ENCODE measurements at regions not wholly inside any gene's neighbourhood (a gene's known extent, or its start where the extent isn't known, plus 50 kb on each side); places are given as distances from the start of the nearest gene placed in this dataset.
"Not testable (repeated sequence)": the region's sequence is repeated elsewhere in the genome, so short reads cannot be mapped to it uniquely, and the experiment has no call there.

DNA sequence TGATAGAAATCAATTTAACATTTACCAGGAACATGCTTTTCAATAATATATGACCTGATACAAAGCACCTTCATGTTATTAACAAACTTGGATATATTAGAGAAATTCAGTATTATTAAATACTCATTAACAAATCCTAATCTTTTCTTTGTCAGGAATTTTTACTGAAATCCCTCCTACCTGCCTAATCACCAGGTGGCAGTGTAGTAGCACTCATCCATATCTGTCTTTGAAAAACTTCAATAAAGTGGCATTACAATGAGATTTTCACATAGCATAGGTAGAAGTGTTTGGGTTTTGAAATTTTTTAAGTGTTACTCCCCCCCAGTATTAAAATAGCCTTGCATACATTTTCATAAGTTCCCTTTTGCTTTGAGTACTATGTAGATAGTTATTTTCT lies 1246.6 kb upstream of the LRRN3 start:
- no peak for DNase-seq (ENCODE audit: low spot score in 2 of 2)

DNA sequence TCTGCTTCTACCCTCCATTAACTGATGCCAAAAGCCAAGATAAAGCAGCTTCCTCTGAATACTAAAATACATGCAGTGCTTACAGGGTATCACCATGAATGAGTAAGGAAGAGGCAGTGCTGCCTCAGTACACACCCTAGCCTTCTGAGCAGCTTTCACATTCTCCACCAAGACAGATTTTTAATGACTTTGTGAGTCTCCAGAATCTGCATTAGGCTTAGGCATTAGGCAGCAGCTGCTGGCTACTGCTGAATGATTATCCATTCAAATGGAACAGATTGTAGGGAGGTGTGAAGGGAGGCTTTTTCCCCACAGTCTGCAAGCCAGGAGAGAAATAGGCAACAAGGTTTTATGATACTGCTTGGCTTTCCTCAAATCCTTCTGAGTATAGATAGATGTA lies 1226.7 kb upstream of the LRRN3 start:
- DNase-seq (ENCODE audit: low spot score in 2 of 2) (no peak), FAIRE-seq (no peak)

More for the DNA sequence above, 1246.6 kb upstream of the LRRN3 start:
- FAIRE-seq: no peak

DNA sequence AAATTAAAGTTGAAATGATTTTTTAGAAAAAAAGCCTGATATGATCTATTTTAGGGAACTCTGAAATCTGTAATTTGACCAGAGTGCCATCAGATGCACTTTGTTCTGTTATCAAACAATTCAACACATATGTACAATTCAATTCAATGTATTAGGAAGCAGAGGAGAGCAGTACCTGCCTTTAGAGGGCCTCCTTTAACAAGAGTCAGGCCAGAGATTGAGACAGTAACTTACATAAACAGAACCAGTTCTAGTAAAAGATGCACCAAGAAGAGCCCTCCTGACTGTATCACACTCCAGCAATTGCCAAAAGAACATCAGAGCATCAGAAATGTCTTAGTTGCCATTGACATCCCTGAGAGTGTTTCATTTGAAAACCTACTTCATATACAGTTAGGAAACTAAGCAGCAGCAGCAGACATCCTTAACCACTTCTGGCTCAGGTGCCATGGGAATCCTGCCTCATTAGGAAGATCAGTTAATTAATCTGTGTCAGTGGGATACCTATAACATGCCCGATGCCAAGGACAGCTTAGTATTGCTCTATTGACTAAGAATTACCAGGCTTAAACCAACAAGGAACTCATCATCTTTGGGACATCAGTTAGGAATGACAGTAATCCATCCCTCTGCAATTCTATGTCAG lies 1222.6 kb upstream of the LRRN3 start:
- DNase-seq (ENCODE audit: low spot score in 2 of 2): no peak
- FAIRE-seq: no peak

DNA sequence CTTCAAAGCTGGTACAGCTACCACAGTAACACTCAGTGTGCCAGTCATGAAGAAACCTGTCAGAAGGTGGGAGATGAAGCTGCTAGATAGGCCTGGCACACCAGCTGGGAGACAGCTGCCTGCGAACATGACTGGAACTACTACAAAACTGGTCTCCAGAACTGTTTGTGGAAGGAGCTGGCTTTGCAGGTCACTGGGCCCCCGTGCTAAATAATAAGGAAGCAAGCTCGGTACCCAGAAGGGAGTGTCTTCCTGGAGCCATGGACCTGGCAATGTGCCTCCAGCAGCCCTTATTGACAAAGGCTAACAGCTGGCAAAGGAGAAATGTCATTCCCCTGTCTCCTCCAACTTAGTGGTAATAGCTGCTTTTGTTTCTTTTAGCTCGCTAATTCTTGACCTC lies 1217.6 kb upstream of the LRRN3 start:
- DNase-seq (ENCODE audit: low spot score in 2 of 2): no peak
- FAIRE-seq: no peak

DNA sequence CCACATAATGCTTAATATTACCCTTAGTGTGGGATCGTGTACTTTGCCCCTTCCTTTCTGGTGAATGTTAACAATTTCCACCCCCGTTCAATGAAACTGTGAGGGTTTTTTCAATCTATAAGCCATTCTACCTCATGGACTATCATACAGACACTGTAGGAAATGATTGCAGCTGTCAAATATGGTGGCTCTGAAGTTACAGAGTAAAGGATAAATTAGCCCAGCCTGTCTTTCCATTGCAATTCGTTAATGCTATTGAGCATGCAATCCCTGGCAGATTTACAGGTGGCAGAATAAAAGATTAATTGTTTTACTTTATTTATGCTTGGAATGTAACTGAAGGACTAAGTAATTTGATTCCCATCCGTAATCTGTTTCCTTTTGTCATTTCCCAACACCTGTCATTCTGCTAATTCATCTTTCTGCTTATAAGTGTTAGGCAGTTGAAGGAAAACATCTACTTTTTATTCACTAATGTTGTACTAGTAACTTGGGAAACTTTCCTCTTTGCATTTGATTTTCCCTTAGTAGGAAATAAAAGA lies 1211.6 kb upstream of the LRRN3 start:
- DNase-seq (ENCODE audit: low spot score in 2 of 2): no peak
- FAIRE-seq: no peak

DNA sequence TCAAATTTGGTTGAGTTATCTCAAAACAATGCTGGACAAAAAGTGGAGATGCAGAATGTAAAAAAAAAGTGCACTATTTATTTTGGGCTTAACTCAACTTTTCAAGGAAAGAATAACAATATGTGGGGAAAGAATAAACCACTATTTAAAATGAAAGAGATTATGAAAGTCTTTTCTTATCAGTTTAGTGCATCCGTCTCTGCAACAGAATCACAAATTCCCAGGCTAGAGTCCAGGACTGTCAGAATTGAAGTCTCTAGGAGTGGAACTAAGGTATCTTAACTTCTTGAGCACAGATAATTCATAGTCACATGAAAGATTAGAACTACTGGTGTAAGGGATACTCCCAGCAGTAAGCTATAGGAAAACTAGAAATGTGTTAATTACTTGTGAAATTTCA lies 1200.3 kb upstream of the LRRN3 start:
- FAIRE-seq (no peak), DNase-seq (ENCODE audit: low spot score in 2 of 2) (no peak)

DNA sequence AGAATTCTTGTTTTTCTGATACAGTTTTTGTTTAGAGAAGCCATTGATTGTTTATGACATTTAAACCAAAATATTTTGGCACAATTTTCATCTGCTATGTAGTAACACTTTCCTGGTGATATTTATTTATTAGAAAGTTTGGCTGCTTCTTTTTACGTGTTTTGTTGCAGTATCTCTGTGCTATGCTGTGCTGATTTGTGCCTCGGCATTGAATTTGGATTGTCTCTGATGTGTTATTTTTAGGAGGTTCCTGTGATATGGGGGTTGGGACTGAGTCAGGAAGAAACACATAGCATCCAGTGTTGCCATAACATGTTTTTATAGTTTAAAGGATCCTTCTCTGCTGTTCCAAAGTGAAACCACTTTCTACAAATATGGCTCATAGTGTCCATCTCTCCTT lies 1197.7 kb upstream of the LRRN3 start:
- FAIRE-seq (no peak), DNase-seq (ENCODE audit: low spot score in 2 of 2) (no peak)

DNA sequence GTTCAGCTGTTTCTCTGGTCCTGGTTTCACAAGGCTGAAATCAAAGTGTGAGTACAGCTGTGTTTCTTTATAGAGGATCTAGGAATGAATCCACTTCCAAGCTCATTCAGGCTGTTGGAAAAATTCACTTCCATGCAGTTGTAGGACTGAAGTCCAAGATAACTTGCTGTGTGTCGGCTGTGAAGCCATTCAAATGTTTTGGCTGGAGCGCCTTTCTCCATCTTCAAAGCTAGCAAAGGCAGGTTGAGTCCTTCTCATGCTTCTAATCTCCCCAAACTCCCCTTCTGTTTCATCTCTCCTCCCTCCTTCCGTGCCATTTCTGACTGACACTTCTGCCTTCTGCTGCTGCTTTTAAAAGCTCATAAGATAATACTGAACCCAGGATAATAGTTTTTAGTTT lies 1195.4 kb upstream of the LRRN3 start:
- DNase-seq (ENCODE audit: low spot score in 2 of 2): no peak
- FAIRE-seq: no peak

DNA sequence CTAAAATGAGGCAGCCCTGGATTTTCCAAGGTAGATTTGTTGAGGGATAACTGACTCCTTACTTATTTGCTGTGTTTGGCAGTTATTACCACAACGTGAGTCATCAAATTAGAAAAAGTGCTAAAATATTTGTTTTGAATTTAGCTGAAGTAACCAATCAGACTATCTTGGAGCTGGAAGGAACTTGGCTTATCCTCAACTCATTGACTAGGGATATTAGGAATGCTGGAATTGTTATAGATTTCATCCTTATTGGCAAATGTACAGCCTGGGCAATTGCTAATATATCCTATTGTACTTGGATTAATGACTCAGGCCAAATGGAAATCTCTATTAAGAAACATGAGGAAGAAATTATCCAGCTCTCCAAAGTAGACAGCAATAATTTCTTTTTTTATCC lies 1189.0 kb upstream of the LRRN3 start:
- no peak for FAIRE-seq
- DNase-seq (ENCODE audit: low spot score in 2 of 2): no peak

DNA sequence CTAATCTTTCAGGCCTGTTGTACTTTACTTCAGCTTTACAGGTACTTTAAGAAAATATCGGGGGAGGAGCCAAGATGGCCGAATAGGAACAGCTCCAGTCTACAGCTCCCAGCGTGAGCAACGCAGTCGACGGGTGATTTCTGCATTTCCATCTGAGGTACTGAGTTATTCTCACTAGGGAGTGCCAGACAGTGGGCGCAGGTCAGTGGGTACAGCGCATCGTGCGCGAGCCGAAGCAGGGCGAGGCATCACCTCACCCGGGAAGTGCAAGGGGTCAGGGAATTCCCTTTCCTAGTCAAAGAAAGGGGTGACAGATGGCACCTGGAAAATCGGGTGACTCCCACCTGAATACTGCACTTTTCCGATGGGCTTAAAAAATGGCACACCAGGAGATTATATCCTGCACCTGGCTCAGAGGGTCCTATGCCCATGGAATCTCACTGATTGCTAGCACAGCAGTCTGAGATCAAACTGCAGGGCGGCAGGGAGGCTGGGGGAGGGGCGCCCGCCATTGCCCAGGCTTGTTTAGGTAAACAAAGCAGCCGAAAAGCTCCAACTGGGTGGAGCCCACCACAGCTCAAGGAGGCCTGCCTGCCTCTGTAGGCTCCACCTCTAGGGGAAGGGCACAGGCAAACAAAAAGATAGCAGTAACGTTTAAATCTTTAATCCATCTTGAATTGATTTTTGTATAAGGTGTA lies 1185.4 kb upstream of the LRRN3 start:
- FAIRE-seq: not testable (repeated sequence)

DNA sequence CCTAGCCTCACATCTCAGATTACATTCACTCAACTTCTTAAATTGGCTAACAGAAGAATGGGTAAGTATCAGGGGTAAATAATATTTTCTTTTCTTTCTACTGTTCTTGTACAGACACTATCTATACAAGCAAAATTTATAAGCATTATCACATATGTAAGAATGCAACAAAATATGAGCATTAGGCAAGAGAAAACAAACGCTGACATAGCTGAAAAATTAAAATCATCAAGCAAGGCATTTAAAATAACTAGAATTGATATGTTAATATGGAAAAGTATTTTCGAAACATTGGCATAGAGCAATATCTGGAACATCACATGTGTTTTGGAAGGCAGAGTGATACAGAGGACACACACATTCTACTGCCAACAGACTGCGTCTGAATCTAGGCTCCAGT lies 1175.3 kb upstream of the LRRN3 start:
- no peak for FAIRE-seq
- DNase-seq (ENCODE audit: low spot score in 2 of 2): no peak

More for the DNA sequence above, 1185.4 kb upstream of the LRRN3 start:
- not testable (repeated sequence) for DNase-seq (ENCODE audit: low spot score in 2 of 2)

DNA sequence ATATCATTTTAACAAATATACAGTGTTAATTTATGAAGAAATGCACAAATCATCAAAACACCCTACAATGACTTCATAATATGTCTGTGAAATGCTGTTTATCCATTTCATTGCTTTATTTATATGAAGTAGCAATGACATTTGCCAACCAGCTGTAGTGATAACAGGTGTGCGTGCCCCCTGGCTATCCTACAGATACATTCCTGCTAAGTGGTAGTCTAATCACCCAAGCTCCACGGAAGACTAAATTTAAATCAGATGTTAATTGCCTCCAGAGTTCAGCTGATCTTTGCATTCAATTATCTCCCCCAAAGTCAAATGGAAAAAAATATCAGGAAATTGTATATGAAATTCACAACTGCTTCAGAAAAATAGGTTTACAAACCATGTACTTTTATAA lies 1164.2 kb upstream of the LRRN3 start:
- no peak for FAIRE-seq
- no peak for DNase-seq (ENCODE audit: low spot score in 2 of 2)

DNA sequence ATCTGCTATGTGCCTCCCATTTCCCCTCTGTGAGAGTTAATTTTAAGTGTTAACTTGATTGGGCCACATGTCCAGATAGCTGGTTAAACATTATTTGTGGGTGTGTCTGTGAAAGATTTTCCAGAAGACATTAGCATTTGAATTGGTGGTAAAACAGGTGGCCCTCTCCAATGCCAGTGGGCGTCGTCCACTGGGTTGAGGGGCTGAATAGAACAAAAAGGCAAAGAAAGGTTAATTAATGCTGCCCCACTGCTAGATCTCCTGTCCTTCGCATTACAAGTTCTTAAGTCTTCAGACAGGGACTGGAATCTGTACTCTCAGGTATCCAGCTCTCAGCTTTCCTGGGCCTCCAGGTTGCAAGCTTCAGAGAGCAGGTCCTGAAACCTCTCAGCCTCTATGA lies 1160.9 kb upstream of the LRRN3 start:
- no peak for FAIRE-seq
- DNase-seq (ENCODE audit: low spot score in 2 of 2): no peak

DNA sequence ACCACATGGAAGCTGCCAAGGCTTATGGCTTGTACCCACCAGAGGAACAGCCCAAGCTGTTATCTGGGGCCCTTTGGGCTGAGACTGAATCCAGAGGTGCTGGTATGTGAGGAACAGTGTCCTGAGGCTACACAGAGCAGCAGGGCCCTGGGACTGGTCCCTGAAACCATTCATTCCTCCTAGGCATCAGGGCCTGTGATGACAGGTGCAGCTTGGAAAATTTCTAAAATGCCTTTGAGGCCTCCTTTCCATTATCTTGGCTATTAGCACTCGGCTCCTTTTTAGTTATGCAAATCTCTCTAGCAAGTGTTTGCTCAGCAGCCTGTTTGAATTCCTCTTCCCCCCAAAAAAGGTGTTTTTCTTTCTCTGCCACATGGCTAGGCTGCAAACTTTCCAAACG lies 1151.7 kb upstream of the LRRN3 start:
- FAIRE-seq: no peak
- no peak for DNase-seq (ENCODE audit: low spot score in 2 of 2)

DNA sequence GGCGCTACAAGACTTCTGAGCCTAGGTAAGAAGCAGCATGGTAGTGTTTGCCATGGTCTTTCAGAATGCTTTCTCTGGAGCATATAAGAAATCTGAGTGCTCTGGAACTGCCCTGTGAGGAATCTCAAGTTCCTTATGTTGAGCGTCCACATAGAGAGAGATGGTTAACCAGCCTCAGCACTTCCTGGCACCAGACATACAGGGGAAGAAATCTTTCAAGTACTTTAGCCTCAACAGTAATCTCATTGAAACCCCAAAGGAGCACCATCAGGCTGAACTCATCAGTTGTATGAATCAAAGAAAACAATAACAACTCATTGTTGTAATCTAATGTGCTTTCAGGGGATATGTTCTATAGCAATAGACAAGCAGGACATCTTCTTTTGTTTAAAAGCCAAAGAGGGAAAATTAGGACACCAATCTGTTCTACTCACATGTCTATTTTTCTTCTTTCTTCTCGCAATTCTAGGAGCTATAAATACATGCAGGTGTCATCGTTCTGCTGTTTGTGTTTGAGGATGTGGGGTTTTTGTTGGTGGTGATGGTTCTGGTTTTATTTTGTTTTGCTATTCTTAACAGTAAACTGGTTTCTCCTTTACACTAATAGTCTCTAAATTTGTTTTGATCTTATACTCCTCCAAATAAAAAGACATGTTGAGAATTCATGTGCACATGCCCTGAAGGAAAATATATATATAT lies 1145.0 kb upstream of the LRRN3 start:
- DNase-seq (ENCODE audit: low spot score in 2 of 2): no peak
- FAIRE-seq: no peak

DNA sequence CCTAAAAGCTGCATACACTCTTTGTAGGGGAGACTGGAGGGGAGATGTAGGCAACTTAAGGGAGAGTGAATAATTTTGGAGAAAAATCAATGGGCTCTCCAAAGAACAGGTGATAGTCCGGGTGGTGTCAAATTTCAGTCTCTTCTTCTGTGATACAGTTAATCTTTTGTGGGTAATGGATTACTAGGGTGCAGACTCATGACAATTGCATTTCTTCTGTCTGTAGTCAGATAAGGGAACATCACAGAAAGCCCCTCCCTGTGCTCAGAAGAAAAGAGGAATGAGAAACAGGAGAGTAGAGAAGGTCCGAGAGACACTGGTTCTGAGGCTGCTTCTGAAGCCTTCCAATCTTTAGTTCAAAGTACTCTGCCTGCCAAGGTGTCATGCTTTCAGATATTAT lies 1140.7 kb upstream of the LRRN3 start:
- DNase-seq (ENCODE audit: low spot score in 2 of 2) (no peak), FAIRE-seq (no peak)

DNA sequence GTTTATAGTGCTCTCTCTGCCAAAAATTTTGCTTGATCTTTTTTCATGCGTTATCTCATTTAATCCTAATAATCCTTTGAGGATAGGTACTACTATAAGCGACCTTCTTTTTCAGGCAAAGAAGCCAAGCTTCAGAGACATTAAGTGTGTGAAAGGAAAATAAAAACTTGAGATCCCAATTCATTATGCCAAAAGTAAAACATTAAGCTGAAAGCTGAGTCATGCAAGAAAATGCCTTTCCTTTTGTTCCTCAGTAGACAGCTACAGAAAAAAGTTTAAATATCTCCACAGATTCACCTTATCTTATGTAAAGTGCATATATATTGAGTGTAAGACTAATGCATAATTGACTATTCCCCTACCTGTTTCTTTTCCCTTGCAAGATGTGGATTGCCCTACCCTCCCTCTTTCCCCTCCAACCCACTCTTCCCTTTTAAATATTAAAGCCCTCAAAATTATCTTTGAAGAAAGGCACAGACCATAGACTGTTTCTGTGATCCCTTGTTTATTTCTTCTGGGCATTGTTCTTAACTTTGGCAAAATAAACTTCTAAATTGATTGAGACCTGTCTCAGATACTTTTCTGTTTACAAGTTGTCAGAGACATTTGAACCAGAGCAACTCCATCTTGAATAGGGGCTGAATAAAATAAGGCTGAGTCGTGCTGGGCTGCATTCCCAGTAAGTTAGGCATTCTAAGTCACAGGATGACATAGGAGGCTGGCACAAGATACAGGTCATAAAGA lies 1139.9 kb upstream of the LRRN3 start:
- no peak for DNase-seq (ENCODE audit: low spot score in 2 of 2)
- no peak for FAIRE-seq

DNA sequence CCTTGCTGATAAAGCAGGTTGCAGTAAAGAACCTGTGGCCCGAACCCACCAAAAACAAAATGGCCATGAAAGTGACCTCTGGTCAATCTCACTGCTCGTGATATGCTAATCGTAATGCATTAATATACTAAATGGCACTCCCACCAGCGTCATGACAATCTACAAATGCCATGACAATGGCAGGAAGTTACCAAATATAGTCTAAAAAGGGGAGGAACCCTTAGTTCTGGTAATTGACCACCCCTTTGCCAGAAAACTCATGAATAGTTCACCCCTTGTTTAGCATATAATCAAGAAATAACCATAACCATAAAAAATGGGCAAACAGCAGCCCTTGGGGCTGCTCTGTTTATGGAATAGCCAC lies 1139.4 kb upstream of the LRRN3 start:
- FAIRE-seq: no peak
- no peak for DNase-seq (ENCODE audit: low spot score in 2 of 2)

DNA sequence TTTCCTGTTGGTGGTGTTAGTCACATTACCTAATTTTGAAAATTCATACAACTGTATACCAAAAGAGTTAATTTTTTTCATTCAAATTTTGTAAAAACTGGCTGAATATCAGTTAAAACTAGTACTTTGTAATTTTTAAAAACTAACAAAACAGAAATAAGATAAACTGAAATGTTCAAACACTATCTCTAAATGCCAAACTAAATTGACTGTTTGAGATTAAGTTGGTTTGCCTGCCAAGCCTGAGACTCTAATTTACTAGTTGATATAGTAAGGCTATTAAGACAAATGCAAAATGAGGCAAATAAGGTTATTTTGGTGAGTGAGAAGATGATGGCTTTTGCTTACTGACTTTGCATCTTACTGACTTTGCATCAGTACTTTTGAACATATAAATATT lies 1134.9 kb upstream of the LRRN3 start:
- DNase-seq (ENCODE audit: low spot score in 2 of 2) (no peak), FAIRE-seq (no peak)

DNA sequence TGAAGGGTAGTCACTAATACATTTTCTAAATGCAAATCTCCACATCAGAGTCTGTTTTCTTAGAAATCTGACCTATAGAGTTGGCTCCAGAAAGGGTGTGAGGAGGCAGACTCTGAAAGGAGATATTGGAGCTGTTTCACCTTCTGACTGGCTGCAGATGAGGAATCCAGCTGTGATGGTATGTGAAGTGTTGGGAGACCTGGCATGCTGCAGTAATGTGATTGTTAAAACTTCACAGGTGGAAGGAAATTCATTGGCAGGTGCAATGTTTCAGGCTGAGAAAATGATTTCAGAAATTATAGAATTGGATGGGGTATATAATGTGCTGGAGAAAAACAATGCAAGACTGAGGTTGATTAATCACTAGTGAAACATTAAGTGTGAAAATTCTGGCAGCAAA lies 1134.0 kb upstream of the LRRN3 start:
- DNase-seq (ENCODE audit: low spot score in 2 of 2) (no peak), FAIRE-seq (no peak)

DNA sequence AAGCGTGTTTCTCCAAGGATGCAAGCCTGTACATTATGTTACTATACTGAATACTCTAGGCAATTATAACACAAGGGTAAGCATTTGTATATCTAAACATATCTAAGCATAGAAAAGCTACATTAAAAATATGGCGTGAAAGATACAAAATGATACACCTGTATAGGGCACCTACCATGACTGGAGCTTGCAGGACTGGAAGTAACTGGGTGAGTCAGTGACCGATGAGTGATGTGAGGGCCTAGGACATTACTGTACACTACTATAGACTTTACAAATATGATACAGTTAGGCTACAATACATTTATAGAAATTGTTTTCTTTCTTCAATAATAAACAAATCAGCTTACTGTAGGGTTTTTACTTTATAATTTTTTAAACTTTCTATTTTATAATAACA lies 1127.2 kb upstream of the LRRN3 start:
- FAIRE-seq (no peak), DNase-seq (ENCODE audit: low spot score in 2 of 2) (no peak)
